ENCODE measurements at regions not wholly inside any gene's neighbourhood (a gene's known extent, or its start where the extent isn't known, plus 50 kb on each side); places are given as distances from the start of the nearest gene placed in this dataset.

DNA sequence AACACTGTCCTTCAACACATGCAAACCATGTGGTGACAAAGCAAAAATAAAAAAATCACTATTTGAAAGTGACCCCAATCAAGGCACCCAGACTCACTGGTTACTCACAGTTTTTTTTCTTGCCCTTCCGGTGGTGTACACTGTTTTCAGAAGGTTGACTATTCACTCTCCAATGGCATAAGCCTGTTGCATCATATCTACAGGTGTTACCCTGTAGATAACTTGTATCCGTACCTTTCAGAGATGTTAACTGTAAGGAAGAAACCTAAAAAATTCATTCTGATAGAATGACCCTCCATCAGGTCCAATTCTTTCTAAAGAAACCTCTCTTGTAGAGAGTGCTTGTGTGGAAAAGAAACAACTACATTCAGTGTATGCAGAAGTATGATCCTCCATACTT is 193.6 kb upstream of the RASA1 start:
- TF ChIP-seq CTCF (conservative IDR thresholded peaks at IDR 0.05; ENCODE audit: low read depth, low read length), result no peak
- TF ChIP-seq NFE2L2 (IDR thresholded peaks at IDR 0.05; ENCODE audit: low read depth, low read length), result no peak
- TF ChIP-seq FOS (IDR thresholded peaks at IDR 0.05; ENCODE audit: low read depth, low read length), result no peak
- no peak for TF ChIP-seq USF2 (IDR thresholded peaks at IDR 0.05; ENCODE audit: low read depth, low read length)
- no peak for TF ChIP-seq BHLHE40 (IDR thresholded peaks at IDR 0.05; ENCODE audit: low read depth, low read length)
- TF ChIP-seq POLR2A (IDR thresholded peaks at IDR 0.05; ENCODE audit: low read depth, low read length), result no peak
- TF ChIP-seq RAD21 (IDR thresholded peaks at IDR 0.05; ENCODE audit: low read length), result no peak
